ENCODE measurements at regions not wholly inside any gene's neighbourhood (a gene's known extent, or its start where the extent isn't known, plus 50 kb on each side); places are given as distances from the start of the nearest gene placed in this dataset.
"Not testable (repeated sequence)": the region's sequence is repeated elsewhere in the genome, so short reads cannot be mapped to it uniquely, and the experiment has no call there.

DNA sequence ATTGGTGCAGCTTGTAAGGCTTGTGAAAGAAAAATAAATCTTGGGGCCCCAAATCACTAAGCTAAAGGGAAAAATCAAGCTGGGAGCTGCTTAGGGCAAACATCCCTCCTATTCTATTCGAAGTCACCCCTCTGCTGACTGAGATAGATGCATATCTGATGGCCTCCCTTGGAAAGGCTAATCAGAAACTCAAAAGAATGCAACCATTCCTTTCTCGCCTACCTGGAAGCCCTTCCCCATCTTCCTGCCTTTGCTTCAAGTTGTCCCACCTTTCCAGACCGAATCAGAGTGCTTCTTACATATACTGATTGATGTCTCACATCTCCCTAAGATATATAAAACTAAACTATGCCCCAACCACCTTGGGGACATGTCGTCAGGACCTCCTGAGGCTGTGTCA is 240.3 kb downstream of the SKIDA1 start:
- Histone ChIP-seq H3K27me3 (ENCODE audit: insufficient read depth, low read depth, low read length) (no peaks in the 10 kb centered on the region), H2AFZ (ENCODE audit: low read depth, low read length) (no peak overlapping the region), H3F3A (ENCODE audit: insufficient read depth, low read length, poor library complexity, severe bottlenecking) (no peaks in the 10 kb centered on the region), H3K9ac (ENCODE audit: low read length) (no peak overlapping the region), H3K36me3 (ENCODE audit: insufficient read depth, low read length) (no peaks in the 10 kb centered on the region), H3K27ac (ENCODE audit: low read length) (no peak overlapping the region), H3K9me3 (ENCODE audit: low read length) (no peaks in the 10 kb centered on the region), H3K4me3 (ENCODE audit: low read length) (no peak overlapping the region), H3K79me2 (replicated peaks; ENCODE audit: insufficient read depth, low read length) (no peaks in the 10 kb centered on the region), H3K4me2 (ENCODE audit: low read length) (no peak overlapping the region), H4K20me1 (ENCODE audit: insufficient read depth) (no peaks in the 10 kb centered on the region), H3K9me2 (ENCODE audit: insufficient read depth, low read length) (no peaks in the 10 kb centered on the region)
- TF ChIP-seq EZH2 (IDR thresholded peaks at IDR 0.05; ENCODE audit: borderline replicate concordance, insufficient read depth, low read length, poor library complexity, severe bottlenecking) (no peak), POLR2AphosphoS5 (IDR thresholded peaks at IDR 0.05) (no peak), MXI1 (conservative IDR thresholded peaks at IDR 0.05; ENCODE audit: poor library complexity, severe bottlenecking) (no peak), RAD21 (conservative IDR thresholded peaks at IDR 0.05) (no peak), CTCF (IDR thresholded peaks at IDR 0.05; ENCODE audit: poor library complexity, severe bottlenecking) (no peak), EP300 (conservative IDR thresholded peaks at IDR 0.05; ENCODE audit: poor library complexity, severe bottlenecking) (no peak), SMC3 (conservative IDR thresholded peaks at IDR 0.05; ENCODE audit: poor library complexity) (no peak), TAF1 (IDR thresholded peaks at IDR 0.05; ENCODE audit: low read depth) (no peak)
- TF ChIP-seq, protein P1, sequence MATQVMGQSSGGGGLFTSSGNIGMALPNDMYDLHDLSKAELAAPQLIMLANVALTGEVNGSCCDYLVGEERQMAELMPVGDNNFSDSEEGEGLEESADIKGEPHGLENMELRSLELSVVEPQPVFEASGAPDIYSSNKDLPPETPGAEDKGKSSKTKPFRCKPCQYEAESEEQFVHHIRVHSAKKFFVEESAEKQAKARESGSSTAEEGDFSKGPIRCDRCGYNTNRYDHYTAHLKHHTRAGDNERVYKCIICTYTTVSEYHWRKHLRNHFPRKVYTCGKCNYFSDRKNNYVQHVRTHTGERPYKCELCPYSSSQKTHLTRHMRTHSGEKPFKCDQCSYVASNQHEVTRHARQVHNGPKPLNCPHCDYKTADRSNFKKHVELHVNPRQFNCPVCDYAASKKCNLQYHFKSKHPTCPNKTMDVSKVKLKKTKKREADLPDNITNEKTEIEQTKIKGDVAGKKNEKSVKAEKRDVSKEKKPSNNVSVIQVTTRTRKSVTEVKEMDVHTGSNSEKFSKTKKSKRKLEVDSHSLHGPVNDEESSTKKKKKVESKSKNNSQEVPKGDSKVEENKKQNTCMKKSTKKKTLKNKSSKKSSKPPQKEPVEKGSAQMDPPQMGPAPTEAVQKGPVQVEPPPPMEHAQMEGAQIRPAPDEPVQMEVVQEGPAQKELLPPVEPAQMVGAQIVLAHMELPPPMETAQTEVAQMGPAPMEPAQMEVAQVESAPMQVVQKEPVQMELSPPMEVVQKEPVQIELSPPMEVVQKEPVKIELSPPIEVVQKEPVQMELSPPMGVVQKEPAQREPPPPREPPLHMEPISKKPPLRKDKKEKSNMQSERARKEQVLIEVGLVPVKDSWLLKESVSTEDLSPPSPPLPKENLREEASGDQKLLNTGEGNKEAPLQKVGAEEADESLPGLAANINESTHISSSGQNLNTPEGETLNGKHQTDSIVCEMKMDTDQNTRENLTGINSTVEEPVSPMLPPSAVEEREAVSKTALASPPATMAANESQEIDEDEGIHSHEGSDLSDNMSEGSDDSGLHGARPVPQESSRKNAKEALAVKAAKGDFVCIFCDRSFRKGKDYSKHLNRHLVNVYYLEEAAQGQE (IDR thresholded peaks at IDR 0.05; ENCODE audit: borderline replicate concordance), result no peak

DNA sequence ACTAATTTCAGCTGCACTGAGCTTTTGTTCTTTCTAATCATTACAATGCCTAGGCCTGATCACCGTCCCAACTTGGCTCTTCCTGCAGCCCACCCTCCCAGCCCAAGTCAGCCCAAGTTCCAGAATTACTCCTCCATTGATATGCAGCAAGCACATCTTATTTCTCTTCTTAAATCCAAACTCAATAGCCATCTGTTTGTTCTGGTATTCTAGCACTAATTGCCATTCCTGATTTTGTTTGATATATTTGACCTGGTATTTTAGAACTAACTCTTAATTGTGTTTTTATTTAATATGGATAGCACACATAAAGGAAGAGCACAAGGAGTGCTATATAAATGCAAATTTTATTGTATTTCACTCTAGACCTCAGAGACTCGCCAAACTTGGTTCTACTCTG is 241.2 kb downstream of the SKIDA1 start:
- no peak overlapping the region for H3K27ac ChIP-seq (ENCODE audit: low read length)
- no peak overlapping the region for H3K9ac ChIP-seq (ENCODE audit: low read length)
- H3K36me3 ChIP-seq (ENCODE audit: insufficient read depth, low read length), result no peaks in the 10 kb centered on the region
- H3K9me2 ChIP-seq (ENCODE audit: insufficient read depth, low read length), result no peaks in the 10 kb centered on the region
- no peaks in the 10 kb centered on the region for H4K20me1 ChIP-seq (ENCODE audit: insufficient read depth)
- TF ChIP-seq, protein P1 (IDR thresholded peaks at IDR 0.05; ENCODE audit: borderline replicate concordance), result no peak
- no peaks in the 10 kb centered on the region for H3F3A ChIP-seq (ENCODE audit: insufficient read depth, low read length, poor library complexity, severe bottlenecking)
- no peaks in the 10 kb centered on the region for H3K27me3 ChIP-seq (ENCODE audit: insufficient read depth, low read depth, low read length)
- H3K4me3 ChIP-seq (ENCODE audit: low read length), result no peak overlapping the region
- H3K9me3 ChIP-seq (ENCODE audit: low read length), result no peaks in the 10 kb centered on the region
- H3K4me2 ChIP-seq (ENCODE audit: low read length), result no peak overlapping the region
- no peak overlapping the region for H2AFZ ChIP-seq (ENCODE audit: low read depth, low read length)
- no peaks in the 10 kb centered on the region for H3K79me2 ChIP-seq (replicated peaks; ENCODE audit: insufficient read depth, low read length)

DNA sequence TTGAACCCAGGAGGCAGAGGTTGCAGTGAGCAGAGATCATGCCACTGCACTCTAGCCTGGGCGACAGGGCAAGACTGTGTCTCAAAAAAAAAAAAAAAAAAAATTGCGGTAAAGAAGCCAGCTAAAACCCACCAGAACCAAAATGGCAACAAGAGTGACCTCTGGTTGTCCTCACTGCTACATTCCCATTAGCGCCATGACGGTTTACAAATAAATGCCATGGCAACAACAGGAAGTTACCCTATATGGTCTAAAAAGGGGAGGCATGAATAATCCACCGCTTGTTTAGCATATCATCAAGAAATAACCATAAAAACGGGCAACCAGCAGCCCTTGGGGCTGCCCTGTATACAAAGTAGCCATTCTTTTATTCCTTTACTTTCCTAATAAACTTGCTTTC is 242.4 kb downstream of the SKIDA1 start:
- H3K36me3 ChIP-seq (ENCODE audit: insufficient read depth, low read length); H3K27ac ChIP-seq (ENCODE audit: low read length); H3K9me3 ChIP-seq (ENCODE audit: low read length); H3K9me2 ChIP-seq (ENCODE audit: insufficient read depth, low read length); H3K79me2 ChIP-seq (replicated peaks; ENCODE audit: insufficient read depth, low read length); H3F3A ChIP-seq (ENCODE audit: insufficient read depth, low read length, poor library complexity, severe bottlenecking); H3K9ac ChIP-seq (ENCODE audit: low read length); H4K20me1 ChIP-seq (ENCODE audit: insufficient read depth); H3K27me3 ChIP-seq (ENCODE audit: insufficient read depth, low read depth, low read length); H3K4me3 ChIP-seq (ENCODE audit: low read length); H3K4me2 ChIP-seq (ENCODE audit: low read length); H2AFZ ChIP-seq (ENCODE audit: low read depth, low read length): not testable (repeated sequence)
